PC-9 (cell line): ENCODE measurements at regions not wholly inside any gene's neighbourhood (a gene's known extent, or its start where the extent isn't known, plus 50 kb on each side); places are given as distances from the start of the nearest gene placed in this dataset.

ENCODE experiments used
- BruUV-seq: library from RNA; stranded (reverse); fragments of 400-500 nt; replicated peaks from 2 replicates; lab custom pipeline; 2021; lab: Mats Ljungman, UMichigan
- CTCF ChIA-PET: fragments of 300-600 bp; sonication (Branson Sonifier 250); formaldehyde crosslinking; loops from one replicate; lab custom pipeline; 2022; ENCODE audit warnings: antibody characterized with exemption; lab: Charles Lee
- POLR2A ChIA-PET: fragments of 300-600 bp; sonication (Branson Sonifier 250); formaldehyde crosslinking; loops from one replicate; lab custom pipeline; 2022; ENCODE audit warnings: antibody characterized with exemption; ENCODE audit not compliant: unreplicated experiment; lab: Charles Lee
- DNase-seq, 2 experiments: peaks; one replicate each; pipeline versions ENCODE4 v3.0.0 to v3.0.0-alpha.2; 2015 to 2022; ENCODE audit warnings: mixed read lengths in 1 of 2
- H2AFZ ChIP-seq: fragments of 200-600 bp; sonication (generic); 2 replicates; pipeline ENCODE4 v1.8.1; 2017; ENCODE audit warnings: antibody characterized with exemption
- H3F3A ChIP-seq: fragments of 200-600 bp; sonication (generic); 2 replicates; pipeline ENCODE4 v1.8.1; 2017; ENCODE audit warnings: antibody characterized with exemption, mild to moderate bottlenecking, low read depth; ENCODE audit not compliant: insufficient read depth
- H3K27ac ChIP-seq: fragments of 200-600 bp; sonication (generic); 2 replicates; pipeline ENCODE4 v1.6.1; 2016; ENCODE audit warnings: mixed run types
- H3K27me3 ChIP-seq: fragments of 200-600 bp; sonication (generic); 2 replicates; pipeline ENCODE4 v1.6.1; 2016; ENCODE audit warnings: low read depth, mixed run types; ENCODE audit not compliant: insufficient read depth
- H3K36me3 ChIP-seq: fragments of 200-600 bp; sonication (generic); 2 replicates; pipeline ENCODE4 v1.6.1; 2016; ENCODE audit warnings: low read depth, mixed run types
- H3K4me1 ChIP-seq: fragments of 200-600 bp; sonication (generic); replicated peaks from 2 replicates; pipeline ENCODE4 v1.6.1; 2016; ENCODE audit warnings: mixed run types; ENCODE audit not compliant: insufficient read depth
- H3K4me2 ChIP-seq: fragments of 200-600 bp; sonication (generic); 2 replicates; pipeline ENCODE4 v1.6.1; 2017; ENCODE audit warnings: mixed run types
- H3K4me3 ChIP-seq: fragments of 200-600 bp; sonication (generic); 2 replicates; pipeline ENCODE4 v1.6.1; 2016; ENCODE audit warnings: mixed run types
- H3K79me2 ChIP-seq: fragments of 200-600 bp; sonication (generic); 2 replicates; pipeline ENCODE4 v1.6.1; 2017; ENCODE audit warnings: low read depth, mixed run types
- H3K9me2 ChIP-seq: fragments of 200-600 bp; sonication (generic); 2 replicates; pipeline ENCODE4 v1.8.1; 2017; ENCODE audit warnings: mild to moderate bottlenecking; ENCODE audit not compliant: insufficient read depth
- H3K9me3 ChIP-seq: fragments of 200-600 bp; sonication (generic); 2 replicates; pipeline ENCODE4 v1.8.1; 2016; ENCODE audit warnings: low read depth; ENCODE audit not compliant: insufficient read depth
- H4K20me1 ChIP-seq: fragments of 200-600 bp; sonication (generic); 2 replicates; pipeline ENCODE4 v1.8.1; 2017; ENCODE audit not compliant: insufficient read depth
- EZH2 ChIP-seq: fragments of 200-600 bp; sonication (generic); IDR thresholded peaks from 2 replicates; pipeline ENCODE4 v1.8.0; 2017; ENCODE audit warnings: antibody characterized with exemption, low read depth
- intact Hi-C: fragments of 100-400 bp; cut with micrococcal nuclease; formaldehyde crosslinking; loops from one replicate; pipeline ENCODE4 v1.10.0; 2022; ENCODE audit not compliant: unreplicated experiment
- TF ChIP-seq, protein P1 (sequence below): fragments of 200-600 bp; sonication (generic); conservative IDR thresholded peaks from 2 replicates; pipeline ENCODE4 v1.6.1; 2017; ENCODE audit warnings: mixed run types, antibody characterized with exemption, mild to moderate bottlenecking, moderate library complexity

DNA sequence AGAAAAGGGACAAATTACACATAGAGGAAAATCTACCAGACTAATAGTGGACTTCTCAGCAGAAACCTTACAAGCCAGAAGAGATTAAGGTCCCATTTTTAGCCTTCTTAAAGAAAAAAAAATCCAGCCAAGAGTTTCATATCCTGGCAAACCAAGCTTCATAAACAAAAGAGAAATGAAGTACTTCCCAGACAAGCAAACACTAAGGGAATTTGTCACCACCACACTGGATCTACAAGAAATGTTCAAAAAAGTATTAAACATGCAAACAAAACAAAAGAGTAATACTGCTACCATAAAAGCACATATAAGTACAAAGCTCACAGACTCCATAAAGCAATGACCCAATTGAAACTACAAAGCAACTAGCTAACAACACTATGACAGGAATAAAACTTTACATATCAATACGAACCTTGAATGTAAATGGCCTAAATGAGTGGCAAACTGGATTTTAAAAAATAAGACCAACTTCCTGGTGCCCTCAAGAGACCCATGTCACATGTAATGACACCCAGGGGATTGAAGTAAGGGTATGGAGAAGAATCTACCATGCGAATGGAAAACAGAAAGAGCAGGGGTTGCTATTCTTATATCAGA lies 260.7 kb upstream of the PPP2R2D start:
- no peak overlapping the region for H3K27ac ChIP-seq
- no peaks in the 10 kb centered on the region for H3K4me1 ChIP-seq
- no peak overlapping the region for H3K4me2 ChIP-seq
- H4K20me1 ChIP-seq: no peaks in the 10 kb centered on the region
- H3K36me3 ChIP-seq: no peaks in the 10 kb centered on the region
- POLR2A ChIA-PET: no interaction called here
- H3F3A ChIP-seq: no peaks in the 10 kb centered on the region
- peaks cover 21% of the 10 kb centered on the region for H3K27me3 ChIP-seq
- BruUV-seq: no TSS peak
- CTCF ChIA-PET: no interaction called here
- intact Hi-C loops: no loop called here
- DNase-seq: no peak
- no peaks in the 10 kb centered on the region for H3K9me3 ChIP-seq
- no peak overlapping the region for H2AFZ ChIP-seq
- no peaks in the 10 kb centered on the region for H3K9me2 ChIP-seq
- no peak for TF ChIP-seq EZH2
- TF ChIP-seq, protein P1, sequence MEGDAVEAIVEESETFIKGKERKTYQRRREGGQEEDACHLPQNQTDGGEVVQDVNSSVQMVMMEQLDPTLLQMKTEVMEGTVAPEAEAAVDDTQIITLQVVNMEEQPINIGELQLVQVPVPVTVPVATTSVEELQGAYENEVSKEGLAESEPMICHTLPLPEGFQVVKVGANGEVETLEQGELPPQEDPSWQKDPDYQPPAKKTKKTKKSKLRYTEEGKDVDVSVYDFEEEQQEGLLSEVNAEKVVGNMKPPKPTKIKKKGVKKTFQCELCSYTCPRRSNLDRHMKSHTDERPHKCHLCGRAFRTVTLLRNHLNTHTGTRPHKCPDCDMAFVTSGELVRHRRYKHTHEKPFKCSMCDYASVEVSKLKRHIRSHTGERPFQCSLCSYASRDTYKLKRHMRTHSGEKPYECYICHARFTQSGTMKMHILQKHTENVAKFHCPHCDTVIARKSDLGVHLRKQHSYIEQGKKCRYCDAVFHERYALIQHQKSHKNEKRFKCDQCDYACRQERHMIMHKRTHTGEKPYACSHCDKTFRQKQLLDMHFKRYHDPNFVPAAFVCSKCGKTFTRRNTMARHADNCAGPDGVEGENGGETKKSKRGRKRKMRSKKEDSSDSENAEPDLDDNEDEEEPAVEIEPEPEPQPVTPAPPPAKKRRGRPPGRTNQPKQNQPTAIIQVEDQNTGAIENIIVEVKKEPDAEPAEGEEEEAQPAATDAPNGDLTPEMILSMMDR: no peak
- no peaks in the 10 kb centered on the region for H3K79me2 ChIP-seq
- H3K4me3 ChIP-seq: no peak overlapping the region

DNA sequence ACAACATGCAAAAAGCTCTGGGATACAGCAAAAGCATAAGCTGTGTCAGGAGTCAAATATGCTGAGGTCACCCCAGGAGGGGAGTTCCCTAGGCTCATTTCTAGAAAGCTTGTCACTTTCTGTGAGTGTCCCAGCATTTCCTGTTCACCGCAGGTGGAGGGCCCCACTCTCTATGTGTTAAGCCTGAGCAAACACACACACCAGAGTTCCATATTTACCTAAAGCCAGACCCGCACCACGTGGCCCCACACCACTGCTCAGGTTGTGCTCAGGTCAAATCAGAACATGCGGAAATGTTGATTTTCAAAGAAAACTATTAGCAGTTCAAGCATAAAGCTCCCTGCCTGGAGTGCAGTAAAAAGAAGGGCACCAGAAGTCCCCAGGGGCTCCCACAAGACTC lies 259.6 kb upstream of the PPP2R2D start:
- H3K4me1 ChIP-seq: no peaks in the 10 kb centered on the region
- no peaks in the 10 kb centered on the region for H3F3A ChIP-seq
- CTCF ChIA-PET: no interaction called here
- H3K79me2 ChIP-seq: no peaks in the 10 kb centered on the region
- DNase-seq: no peak
- no peaks in the 10 kb centered on the region for H3K36me3 ChIP-seq
- intact Hi-C loops: no loop called here
- no peaks in the 10 kb centered on the region for H4K20me1 ChIP-seq
- TF ChIP-seq, protein P1: no peak
- TF ChIP-seq EZH2: no peak
- POLR2A ChIA-PET: no interaction called here
- H2AFZ ChIP-seq: no peak overlapping the region
- peaks cover 31% of the 10 kb centered on the region for H3K27me3 ChIP-seq
- H3K27ac ChIP-seq: no peak overlapping the region
- no peak overlapping the region for H3K4me3 ChIP-seq
- no peak overlapping the region for H3K4me2 ChIP-seq
- BruUV-seq: no TSS peak
- H3K9me2 ChIP-seq: no peaks in the 10 kb centered on the region
- no peaks in the 10 kb centered on the region for H3K9me3 ChIP-seq

DNA sequence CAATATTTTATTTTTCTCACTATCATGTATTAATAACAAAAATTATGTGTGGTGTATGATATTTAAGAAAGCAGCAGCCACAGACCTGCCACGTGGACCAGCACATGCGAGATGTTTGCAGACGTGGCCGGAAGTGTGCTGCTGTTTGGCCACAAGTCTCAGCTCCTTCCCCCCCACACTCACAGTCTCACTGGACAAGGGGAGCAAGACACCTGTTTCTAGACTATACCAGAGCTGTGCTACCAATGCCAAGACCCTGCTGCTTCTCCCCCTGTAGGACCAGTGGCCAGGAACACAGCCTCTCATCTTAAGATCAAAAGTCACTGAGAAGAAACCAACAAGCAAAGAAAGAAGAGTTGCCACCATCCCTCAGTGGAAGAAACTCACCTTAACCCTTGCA lies 258.9 kb upstream of the PPP2R2D start:
- no peaks in the 10 kb centered on the region for H3K9me3 ChIP-seq
- no peaks in the 10 kb centered on the region for H3F3A ChIP-seq
- BruUV-seq: no TSS peak
- intact Hi-C loops: no loop called here
- no peak overlapping the region for H3K4me3 ChIP-seq
- ChIA-PET POLR2A (no interaction called here), CTCF (no interaction called here)
- peaks cover 38% of the 10 kb centered on the region for H3K27me3 ChIP-seq
- H2AFZ ChIP-seq: no peak overlapping the region
- H3K27ac ChIP-seq: no peak overlapping the region
- no peaks in the 10 kb centered on the region for H3K4me1 ChIP-seq
- no peak for DNase-seq
- H3K36me3 ChIP-seq: no peaks in the 10 kb centered on the region
- no peaks in the 10 kb centered on the region for H4K20me1 ChIP-seq
- H3K9me2 ChIP-seq: no peaks in the 10 kb centered on the region
- TF ChIP-seq, protein P1: no peak
- no peak for TF ChIP-seq EZH2
- no peaks in the 10 kb centered on the region for H3K79me2 ChIP-seq
- H3K4me2 ChIP-seq: no peak overlapping the region
